WTC11 (cell line): ENCODE measurements at regions not wholly inside any gene's neighbourhood (a gene's known extent, or its start where the extent isn't known, plus 50 kb on each side); places are given as distances from the start of the nearest gene placed in this dataset.

Source experiments
- ATAC-seq: fragments of 200-7000 bp; cut with Tn5 transposase; 2 replicates; pipeline ENCODE4 v1.10.0; 2021; ENCODE audit warnings: mild to moderate bottlenecking, moderate library complexity
- CTCF ChIA-PET: fragments of 300-600 bp; sonication (Branson Sonifier 250); formaldehyde crosslinking; loops from one replicate; lab custom pipeline; 2021; ENCODE audit warnings: antibody characterized with exemption; lab: Charles Lee
- POLR2A ChIA-PET: fragments of 350-600 bp; sonication (Branson Sonifier 250); formaldehyde crosslinking; loops from one replicate; lab custom pipeline; 2021; ENCODE audit warnings: antibody characterized with exemption; lab: Charles Lee
- DNase-seq: peaks from one replicate; pipeline ENCODE4 v3.0.0; 2021; ENCODE audit warnings: low spot score
- H3K27ac Mint-ChIP-seq: 2 replicates; pipeline ENCODE4 v1.8.0; 2021; ENCODE audit warnings: mixed read lengths
- H3K27me3 Mint-ChIP-seq: 2 replicates; pipeline ENCODE4 v1.8.0; 2021; ENCODE audit warnings: low read depth, mild to moderate bottlenecking, moderate library complexity, mixed read lengths
- H3K36me3 Mint-ChIP-seq: 2 replicates; pipeline ENCODE4 v1.8.0; 2021; ENCODE audit warnings: mixed read lengths
- H3K4me1 Mint-ChIP-seq: 2 replicates; pipeline ENCODE4 v1.8.0; 2022; ENCODE audit warnings: mixed read lengths
- H3K4me3 Mint-ChIP-seq: 2 replicates; pipeline ENCODE4 v1.8.0; 2021; ENCODE audit warnings: mild to moderate bottlenecking, moderate library complexity, mixed read lengths
- H3K9me3 Mint-ChIP-seq: 2 replicates; pipeline ENCODE4 v1.8.0; 2021; ENCODE audit warnings: mixed read lengths
- E2F1 ChIP-seq: sonication (generic); formaldehyde crosslinking; IDR thresholded peaks from 2 replicates; pipeline ENCODE4 v1.8.0; 2022; ENCODE audit warnings: mild to moderate bottlenecking, missing genetic modification reagents
- ELF4 ChIP-seq: sonication (generic); formaldehyde crosslinking; IDR thresholded peaks from 2 replicates; pipeline ENCODE4 v1.8.1; 2022; ENCODE audit warnings: low read depth, mild to moderate bottlenecking, moderate library complexity, missing genetic modification reagents
- ERG ChIP-seq: fragments of 250-450 bp; sonication (Bioruptor Pico); IDR thresholded peaks from 2 replicates; pipeline ENCODE4 v1.8.0; 2021; ENCODE audit warnings: mild to moderate bottlenecking
- FOXJ3 ChIP-seq: sonication (generic); formaldehyde crosslinking; IDR thresholded peaks from 2 replicates; pipeline ENCODE4 v1.9.0; 2021; ENCODE audit warnings: missing genetic modification reagents, mild to moderate bottlenecking, borderline replicate concordance
- GRHL2 ChIP-seq: fragments of 250-450 bp; sonication (Bioruptor Pico); IDR thresholded peaks from 2 replicates; pipeline ENCODE4 v1.8.0; 2022; ENCODE audit warnings: mild to moderate bottlenecking, moderate library complexity; ENCODE audit not compliant: insufficient replicate concordance, severe bottlenecking
- HMGA2 ChIP-seq: fragments of 250-450 bp; sonication (Bioruptor Pico); IDR thresholded peaks from 2 replicates; pipeline ENCODE4 v1.4.0; 2021; ENCODE audit warnings: mild to moderate bottlenecking, moderate library complexity
- NFYB ChIP-seq: sonication (generic); formaldehyde crosslinking; conservative IDR thresholded peaks from 2 replicates; pipeline ENCODE4 v1.8.0; 2022; ENCODE audit warnings: low read depth, missing genetic modification reagents
- OVOL2 ChIP-seq: fragments of 250-450 bp; sonication (Bioruptor Pico); IDR thresholded peaks from 2 replicates; pipeline ENCODE4 v1.9.0; 2021; ENCODE audit warnings: mild to moderate bottlenecking, borderline replicate concordance
- SMAD3 ChIP-seq: sonication (generic); formaldehyde crosslinking; IDR thresholded peaks from 2 replicates; pipeline ENCODE4 v1.8.0; 2022; ENCODE audit warnings: missing genetic modification reagents, mild to moderate bottlenecking, borderline replicate concordance
- SMAD4 ChIP-seq: sonication (generic); formaldehyde crosslinking; IDR thresholded peaks from 2 replicates; pipeline ENCODE4 v1.8.0; 2022; ENCODE audit warnings: mild to moderate bottlenecking, missing genetic modification reagents
- USF2 ChIP-seq: sonication (generic); formaldehyde crosslinking; IDR thresholded peaks from 2 replicates; pipeline ENCODE4 v1.8.1; 2023; ENCODE audit warnings: mild to moderate bottlenecking, missing genetic modification reagents, moderate library complexity
- ZMAT4 ChIP-seq: fragments of 250-450 bp; sonication (Bioruptor Pico); IDR thresholded peaks from 2 replicates; pipeline ENCODE4 v1.9.0; 2021; ENCODE audit warnings: mild to moderate bottlenecking
- ZNF138 ChIP-seq: sonication (generic); formaldehyde crosslinking; conservative IDR thresholded peaks from 2 replicates; pipeline ENCODE4 v1.8.1; 2022; ENCODE audit warnings: mild to moderate bottlenecking, moderate library complexity, missing genetic modification reagents
- ZNF317 ChIP-seq: sonication (generic); formaldehyde crosslinking; IDR thresholded peaks from 2 replicates; pipeline ENCODE4 v1.8.1; 2023; ENCODE audit warnings: low read depth, mild to moderate bottlenecking, moderate library complexity, missing genetic modification reagents, borderline replicate concordance
- ZNF396 ChIP-seq: fragments of 250-450 bp; sonication (Bioruptor Pico); IDR thresholded peaks from 2 replicates; pipeline ENCODE4 v1.8.0; 2021; ENCODE audit warnings: mild to moderate bottlenecking, moderate library complexity, borderline replicate concordance
- ZNF423 ChIP-seq: fragments of 250-450 bp; sonication (Bioruptor Pico); IDR thresholded peaks from 2 replicates; pipeline ENCODE4 v2.1.2; 2022; ENCODE audit warnings: mild to moderate bottlenecking, moderate library complexity
- ZNF671 ChIP-seq: fragments of 250-450 bp; sonication (Bioruptor Pico); IDR thresholded peaks from 2 replicates; pipeline ENCODE4 v1.8.0; 2021; ENCODE audit warnings: mild to moderate bottlenecking
- TF ChIP-seq, protein P1 (sequence below): sonication (generic); formaldehyde crosslinking; IDR thresholded peaks from 2 replicates; pipeline ENCODE4 v1.8.0; 2023; ENCODE audit warnings: missing genetic modification reagents, mild to moderate bottlenecking, borderline replicate concordance
- TF ChIP-seq, protein P2 (sequence below): sonication (generic); formaldehyde crosslinking; IDR thresholded peaks from 2 replicates; pipeline ENCODE4 v1.8.1; 2022; ENCODE audit warnings: low read depth, mild to moderate bottlenecking, moderate library complexity, missing genetic modification reagents, borderline replicate concordance
- TF ChIP-seq, protein P3 (sequence below): sonication (generic); formaldehyde crosslinking; IDR thresholded peaks from 2 replicates; pipeline ENCODE4 v1.8.0; 2022; ENCODE audit warnings: mild to moderate bottlenecking, missing genetic modification reagents
- TF ChIP-seq, protein P4 (sequence below): sonication (generic); formaldehyde crosslinking; IDR thresholded peaks from 2 replicates; pipeline ENCODE4 v1.8.0; 2022; ENCODE audit warnings: mild to moderate bottlenecking, missing genetic modification reagents

DNA sequence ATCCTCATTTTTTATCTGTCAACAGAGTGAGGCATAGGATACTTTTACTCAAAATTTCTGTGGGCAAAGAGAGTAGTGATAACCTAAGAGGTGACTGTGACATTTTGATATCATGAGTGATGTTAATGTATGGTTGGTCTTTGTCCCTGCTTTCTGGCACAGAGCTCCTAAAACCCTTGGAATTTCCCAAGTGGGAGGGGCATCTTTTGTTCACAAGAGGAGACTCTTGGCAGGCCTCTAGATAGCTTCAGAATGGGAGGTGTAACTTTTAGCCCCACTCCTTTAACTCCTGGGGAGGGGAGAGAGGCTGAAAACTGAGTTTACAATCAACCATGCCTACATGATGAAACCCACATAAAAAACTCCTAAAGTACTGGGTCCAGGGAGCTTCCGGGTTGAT is 527.8 kb downstream of the RFPL4B start (continued):
- TF ChIP-seq, protein P1, sequence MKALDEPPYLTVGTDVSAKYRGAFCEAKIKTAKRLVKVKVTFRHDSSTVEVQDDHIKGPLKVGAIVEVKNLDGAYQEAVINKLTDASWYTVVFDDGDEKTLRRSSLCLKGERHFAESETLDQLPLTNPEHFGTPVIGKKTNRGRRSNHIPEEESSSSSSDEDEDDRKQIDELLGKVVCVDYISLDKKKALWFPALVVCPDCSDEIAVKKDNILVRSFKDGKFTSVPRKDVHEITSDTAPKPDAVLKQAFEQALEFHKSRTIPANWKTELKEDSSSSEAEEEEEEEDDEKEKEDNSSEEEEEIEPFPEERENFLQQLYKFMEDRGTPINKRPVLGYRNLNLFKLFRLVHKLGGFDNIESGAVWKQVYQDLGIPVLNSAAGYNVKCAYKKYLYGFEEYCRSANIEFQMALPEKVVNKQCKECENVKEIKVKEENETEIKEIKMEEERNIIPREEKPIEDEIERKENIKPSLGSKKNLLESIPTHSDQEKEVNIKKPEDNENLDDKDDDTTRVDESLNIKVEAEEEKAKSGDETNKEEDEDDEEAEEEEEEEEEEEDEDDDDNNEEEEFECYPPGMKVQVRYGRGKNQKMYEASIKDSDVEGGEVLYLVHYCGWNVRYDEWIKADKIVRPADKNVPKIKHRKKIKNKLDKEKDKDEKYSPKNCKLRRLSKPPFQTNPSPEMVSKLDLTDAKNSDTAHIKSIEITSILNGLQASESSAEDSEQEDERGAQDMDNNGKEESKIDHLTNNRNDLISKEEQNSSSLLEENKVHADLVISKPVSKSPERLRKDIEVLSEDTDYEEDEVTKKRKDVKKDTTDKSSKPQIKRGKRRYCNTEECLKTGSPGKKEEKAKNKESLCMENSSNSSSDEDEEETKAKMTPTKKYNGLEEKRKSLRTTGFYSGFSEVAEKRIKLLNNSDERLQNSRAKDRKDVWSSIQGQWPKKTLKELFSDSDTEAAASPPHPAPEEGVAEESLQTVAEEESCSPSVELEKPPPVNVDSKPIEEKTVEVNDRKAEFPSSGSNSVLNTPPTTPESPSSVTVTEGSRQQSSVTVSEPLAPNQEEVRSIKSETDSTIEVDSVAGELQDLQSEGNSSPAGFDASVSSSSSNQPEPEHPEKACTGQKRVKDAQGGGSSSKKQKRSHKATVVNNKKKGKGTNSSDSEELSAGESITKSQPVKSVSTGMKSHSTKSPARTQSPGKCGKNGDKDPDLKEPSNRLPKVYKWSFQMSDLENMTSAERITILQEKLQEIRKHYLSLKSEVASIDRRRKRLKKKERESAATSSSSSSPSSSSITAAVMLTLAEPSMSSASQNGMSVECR (CRISPR knock-in tag): no peak
- TF ChIP-seq FOXJ3 (no peak), ZNF317 (CRISPR knock-in tag) (no peak), ZNF671 (CRISPR knock-in tag) (no peak), ZNF138 (no peak), NFYB (CRISPR knock-in tag) (no peak), ZMAT4 (CRISPR knock-in tag) (no peak), OVOL2 (no peak), GRHL2 (CRISPR knock-in tag) (no peak), SMAD4 (CRISPR knock-in tag) (no peak), ZNF423 (no peak)
- TF ChIP-seq, protein P2, sequence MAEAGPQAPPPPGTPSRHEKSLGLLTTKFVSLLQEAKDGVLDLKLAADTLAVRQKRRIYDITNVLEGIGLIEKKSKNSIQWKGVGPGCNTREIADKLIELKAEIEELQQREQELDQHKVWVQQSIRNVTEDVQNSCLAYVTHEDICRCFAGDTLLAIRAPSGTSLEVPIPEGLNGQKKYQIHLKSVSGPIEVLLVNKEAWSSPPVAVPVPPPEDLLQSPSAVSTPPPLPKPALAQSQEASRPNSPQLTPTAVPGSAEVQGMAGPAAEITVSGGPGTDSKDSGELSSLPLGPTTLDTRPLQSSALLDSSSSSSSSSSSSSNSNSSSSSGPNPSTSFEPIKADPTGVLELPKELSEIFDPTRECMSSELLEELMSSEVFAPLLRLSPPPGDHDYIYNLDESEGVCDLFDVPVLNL (CRISPR knock-in tag): no peak

- Mint-ChIP-seq H3K4me1 (peaks cover 3% of the 10 kb centered on the region; the same call in 1 of the 2 replicates), H3K27me3 (no peaks in the 10 kb centered on the region), H3K27ac (0 out of 2 replicates have a peak overlapping the region, but pooled peaks have one; percentile 15), H3K36me3 (no peaks in the 10 kb centered on the region), H3K4me3 (no peak overlapping the region), H3K9me3 (no peaks in the 10 kb centered on the region)
- no peak for DNase-seq
- POLR2A ChIA-PET: interaction anchor here (0.5 kb wide), 1 partner anchor 1029 kb away, joined by 3 read pairs; no protein-coding TSS in a partner anchor
- CTCF ChIA-PET: interaction anchor here (0.6 to 1.1 kb wide), 3 partner anchors 590 to 981 kb away, joined by 3 read pairs; no protein-coding TSS in a partner anchor
- ATAC-seq: 0 out of 2 replicates have a peak, but pooled peaks have one; percentile 9
- TF ChIP-seq HMGA2 (CRISPR knock-in tag) (no peak), ERG (CRISPR knock-in tag) (no peak), SMAD3 (CRISPR knock-in tag) (no peak), ZNF396 (CRISPR knock-in tag) (no peak), USF2 (CRISPR knock-in tag) (no peak), FOXJ3 (no peak), SMAD4 (CRISPR knock-in tag) (no peak), ELF4 (CRISPR knock-in tag) (no peak), E2F1 (no peak)
- TF ChIP-seq, protein P2 (CRISPR knock-in tag): no peak
- TF ChIP-seq, protein P3, sequence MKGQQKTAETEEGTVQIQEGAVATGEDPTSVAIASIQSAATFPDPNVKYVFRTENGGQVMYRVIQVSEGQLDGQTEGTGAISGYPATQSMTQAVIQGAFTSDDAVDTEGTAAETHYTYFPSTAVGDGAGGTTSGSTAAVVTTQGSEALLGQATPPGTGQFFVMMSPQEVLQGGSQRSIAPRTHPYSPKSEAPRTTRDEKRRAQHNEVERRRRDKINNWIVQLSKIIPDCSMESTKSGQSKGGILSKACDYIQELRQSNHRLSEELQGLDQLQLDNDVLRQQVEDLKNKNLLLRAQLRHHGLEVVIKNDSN: no peak
- TF ChIP-seq, protein P4, sequence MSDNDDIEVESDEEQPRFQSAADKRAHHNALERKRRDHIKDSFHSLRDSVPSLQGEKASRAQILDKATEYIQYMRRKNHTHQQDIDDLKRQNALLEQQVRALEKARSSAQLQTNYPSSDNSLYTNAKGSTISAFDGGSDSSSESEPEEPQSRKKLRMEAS (CRISPR knock-in tag): no peak
Measured at GRCh38 chr6:112877134-112878100, 530.3 kb downstream of the RFPL4B start.
